GM18508 (cell line): ENCODE measurements at regions not wholly inside any gene's neighbourhood (a gene's known extent, or its start where the extent isn't known, plus 50 kb on each side); places are given as distances from the start of the nearest gene placed in this dataset.
"Not testable (repeated sequence)": the region's sequence is repeated elsewhere in the genome, so short reads cannot be mapped to it uniquely, and the experiment has no call there.

Experiments used
- ATAC-seq: cut with Tn5 transposase; IDR thresholded peaks from one replicate; pipeline ENCODE4 v1.9.1; 2021; ENCODE audit warnings: moderate number of reproducible peaks; ENCODE audit not compliant: insufficient read depth, unreplicated experiment

DNA sequence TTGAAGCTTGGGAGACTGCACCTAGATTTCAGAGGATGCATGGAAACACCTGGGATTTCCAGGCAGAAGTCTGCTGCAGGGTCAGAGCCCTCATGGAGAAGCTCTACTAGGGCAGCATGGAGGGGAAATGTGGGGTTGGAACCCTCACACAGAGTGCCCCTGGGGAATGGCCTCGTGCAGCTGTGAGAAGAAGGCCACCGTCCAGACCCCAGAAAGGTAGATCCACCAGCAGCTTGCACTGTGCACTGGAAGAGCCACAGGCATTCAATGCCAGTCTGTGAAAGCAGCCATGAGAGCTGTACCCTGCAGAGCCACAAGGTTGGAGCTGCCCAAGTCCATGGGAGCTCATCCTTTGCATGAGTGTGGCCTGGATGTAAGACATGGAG is 285.3 kb upstream of the FAM174A start:
- ATAC-seq: no peak

DNA sequence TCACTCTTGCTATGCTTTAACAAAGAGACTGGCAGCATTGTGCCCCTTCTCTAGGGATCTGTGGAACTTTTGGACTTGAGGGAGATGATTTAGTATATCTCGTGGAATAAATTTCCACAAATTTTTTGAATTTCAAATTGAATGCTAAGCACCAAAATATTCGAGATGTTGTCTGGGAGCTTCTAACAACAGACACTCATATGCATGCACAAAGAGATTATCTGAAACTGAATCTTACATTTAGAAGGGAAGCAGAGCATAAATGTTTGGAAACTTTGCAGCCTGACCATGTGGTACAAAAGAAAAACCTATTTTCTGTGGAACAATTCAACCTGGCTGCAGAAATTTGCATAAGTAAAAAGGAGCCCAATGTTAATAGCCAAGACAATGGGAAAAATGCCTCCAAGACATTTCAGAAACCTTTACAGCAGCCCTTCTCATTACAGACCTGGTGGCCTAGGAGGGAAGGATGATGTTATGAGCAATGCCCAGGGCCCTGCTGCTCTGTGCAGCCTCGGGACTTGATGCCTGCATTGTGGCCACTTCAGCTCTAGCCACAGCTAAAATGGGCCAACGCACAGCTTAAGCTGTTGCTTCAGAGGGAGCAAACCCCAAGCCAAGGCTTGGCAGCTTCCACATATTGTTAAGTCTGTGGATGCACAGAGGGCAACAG is 285.8 kb upstream of the FAM174A start:
- no peak for ATAC-seq

DNA sequence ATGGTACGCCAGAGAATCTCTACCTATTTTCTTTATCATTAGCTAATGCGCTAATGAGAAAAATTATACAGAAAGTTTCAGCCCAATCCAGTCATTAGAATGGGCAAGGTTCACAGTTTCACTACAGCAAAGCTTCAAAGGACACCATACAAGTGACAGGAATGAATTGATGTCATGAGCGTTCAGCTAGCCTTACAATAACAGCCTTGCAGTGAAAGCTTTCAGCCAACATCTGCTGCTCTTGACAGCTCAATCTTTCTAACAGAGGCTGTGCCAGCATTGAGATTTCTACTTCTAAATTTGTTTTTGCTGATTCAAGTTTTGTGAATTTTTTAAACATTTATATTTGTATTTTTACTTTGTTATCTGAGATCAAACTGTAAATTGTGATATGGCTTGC is 302.4 kb upstream of the FAM174A start:
- ATAC-seq: no peak

DNA sequence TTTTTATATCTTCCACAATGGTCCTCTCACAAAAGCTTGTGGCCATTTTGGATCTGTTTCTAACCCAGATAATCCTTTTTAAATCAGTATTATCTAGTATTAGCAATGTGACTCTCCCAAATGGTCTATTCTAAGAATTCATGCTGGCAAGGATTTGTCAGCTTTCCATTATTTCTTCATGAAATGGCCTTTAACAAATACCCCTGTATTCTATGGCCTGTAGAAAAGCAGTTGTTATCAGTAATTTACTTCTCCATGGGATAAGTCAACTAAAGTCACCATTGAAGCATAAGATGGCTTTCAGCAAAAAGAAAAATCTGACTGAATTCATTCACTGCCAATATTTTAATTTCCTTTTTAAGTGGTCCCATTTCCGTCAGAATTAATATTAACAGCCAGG is 346.4 kb upstream of the FAM174A start:
- no peak for ATAC-seq

DNA sequence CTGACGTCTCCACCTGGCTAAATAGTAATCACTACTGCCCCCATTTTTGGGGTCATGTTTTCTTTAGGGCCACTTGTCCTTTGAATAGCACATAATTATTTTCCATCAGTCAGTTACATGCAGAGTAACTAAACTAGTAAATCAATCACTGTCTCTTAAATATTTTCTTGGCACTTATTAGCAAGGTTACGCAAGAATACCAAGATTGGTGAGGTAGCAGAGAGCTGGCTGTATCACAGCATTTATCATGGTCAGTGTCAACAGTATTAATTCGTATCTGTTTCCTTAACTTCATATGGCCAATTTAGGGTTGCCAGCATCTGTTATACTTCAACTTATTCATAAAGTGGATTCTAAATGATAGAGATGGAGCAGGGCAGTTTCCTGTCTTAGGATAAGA is 346.8 kb upstream of the FAM174A start:
- ATAC-seq: no peak

DNA sequence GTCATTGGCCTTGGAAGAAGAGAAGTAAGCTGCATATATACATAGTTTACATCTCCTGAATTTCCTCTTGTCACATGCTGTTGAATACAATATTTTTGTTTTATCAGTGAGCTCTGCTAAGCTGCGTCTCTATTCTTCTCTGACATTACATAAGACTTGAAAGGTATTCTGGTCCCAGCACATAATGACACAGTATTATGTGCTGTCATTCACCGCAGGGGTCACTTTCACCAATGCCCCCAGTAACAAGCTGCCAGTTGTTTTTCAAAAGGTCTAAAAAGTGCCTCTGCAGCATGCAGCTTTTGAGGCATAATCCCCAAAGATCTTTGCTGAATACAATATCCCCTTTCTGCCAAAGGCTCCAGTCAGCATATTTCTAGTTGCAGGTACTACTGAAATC is 349.0 kb upstream of the FAM174A start:
- ATAC-seq: no peak

DNA sequence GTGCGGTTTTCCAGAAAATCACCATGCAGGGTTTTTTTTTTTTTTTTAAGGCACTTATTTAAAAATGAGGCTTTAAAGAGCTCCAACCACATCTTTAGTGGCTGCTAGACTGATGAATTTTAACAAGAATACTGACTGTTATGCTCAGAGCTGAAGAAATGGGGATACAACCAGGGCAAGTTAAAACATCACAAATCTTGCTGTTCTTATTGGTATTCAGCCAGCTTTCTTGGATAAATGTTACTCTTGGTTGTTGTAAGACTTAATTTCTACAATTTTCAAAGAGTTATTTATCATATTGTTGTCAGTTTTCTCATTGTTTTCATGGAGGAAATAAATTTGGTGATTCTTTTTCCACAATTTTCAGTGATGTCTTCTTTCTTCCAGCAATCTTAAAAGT is 352.8 kb upstream of the FAM174A start:
- ATAC-seq: no peak

DNA sequence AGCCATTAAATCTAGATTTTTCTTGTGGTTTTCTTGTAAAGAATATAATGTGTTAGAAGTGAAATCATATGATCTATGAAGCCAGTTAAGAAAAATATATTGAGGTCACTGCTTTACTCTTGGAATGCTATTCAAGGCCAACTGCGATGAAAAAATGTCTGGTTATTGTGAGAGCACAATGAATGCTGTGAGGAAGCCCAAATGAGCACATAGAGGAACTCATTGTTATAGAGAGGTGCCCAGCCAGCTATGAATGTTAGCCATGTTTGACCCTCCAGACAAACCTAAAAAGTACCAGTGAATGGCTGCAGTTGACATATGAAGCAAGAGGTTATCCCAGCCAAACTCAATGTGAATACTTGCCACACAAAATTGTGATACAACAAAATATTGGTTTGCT is 359.8 kb upstream of the FAM174A start:
- ATAC-seq: no peak

DNA sequence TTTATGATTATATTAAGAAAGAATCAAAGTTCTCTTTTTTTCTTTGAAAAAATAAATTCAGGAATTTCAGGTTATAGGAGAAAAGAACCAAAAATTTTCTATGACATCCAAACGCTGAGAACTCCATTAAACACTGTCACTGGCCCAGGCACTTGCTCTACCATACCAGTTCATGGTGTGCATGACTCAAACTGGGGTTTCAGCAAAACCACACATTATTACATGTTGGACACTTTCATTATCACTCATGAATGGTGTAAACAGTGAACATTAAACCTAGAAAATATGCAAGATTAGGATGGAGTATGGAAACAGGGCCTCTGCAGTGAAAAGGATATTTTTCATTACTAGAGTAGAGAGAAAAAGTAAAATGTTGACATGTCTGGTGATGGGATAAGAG is 369.9 kb upstream of the FAM174A start:
- ATAC-seq: peak; percentile 100

DNA sequence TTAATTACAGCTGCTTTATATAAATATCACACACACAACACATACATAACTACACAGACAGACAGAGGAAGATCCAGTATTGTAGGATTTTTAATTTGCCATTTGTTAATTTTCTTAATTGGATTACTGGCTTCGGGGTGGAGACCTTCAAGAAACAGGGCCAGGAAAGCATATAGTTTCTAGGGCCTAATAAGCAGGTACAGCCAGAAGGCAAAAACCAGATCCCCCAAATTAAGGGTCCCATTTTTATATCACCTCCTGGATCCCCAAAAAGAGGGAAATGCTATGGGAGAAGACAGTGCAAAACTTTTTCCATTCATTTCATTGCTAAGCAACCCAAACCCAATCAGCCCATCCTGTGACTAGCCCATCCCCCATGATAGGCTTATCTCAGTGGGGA is 373.3 kb upstream of the FAM174A start:
- no peak for ATAC-seq

DNA sequence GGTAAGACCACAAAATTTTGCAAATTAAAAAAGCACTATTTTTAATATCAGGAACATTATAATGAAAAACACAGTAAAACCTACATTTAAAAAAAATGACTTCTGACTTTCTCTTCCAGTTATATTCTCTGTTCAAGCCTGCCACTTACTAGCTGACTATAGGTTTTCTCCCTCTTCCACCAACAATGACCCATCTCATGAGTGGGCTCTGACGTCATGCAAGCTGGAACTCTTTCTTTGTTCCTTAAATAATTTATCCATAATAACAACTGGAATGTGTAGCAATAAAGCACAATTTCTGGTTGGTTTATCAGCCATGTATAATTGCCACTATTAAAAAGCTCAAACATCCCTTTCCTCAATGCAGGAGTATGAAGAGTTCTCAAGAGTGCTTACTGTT is 378.1 kb upstream of the FAM174A start:
- ATAC-seq: no peak

DNA sequence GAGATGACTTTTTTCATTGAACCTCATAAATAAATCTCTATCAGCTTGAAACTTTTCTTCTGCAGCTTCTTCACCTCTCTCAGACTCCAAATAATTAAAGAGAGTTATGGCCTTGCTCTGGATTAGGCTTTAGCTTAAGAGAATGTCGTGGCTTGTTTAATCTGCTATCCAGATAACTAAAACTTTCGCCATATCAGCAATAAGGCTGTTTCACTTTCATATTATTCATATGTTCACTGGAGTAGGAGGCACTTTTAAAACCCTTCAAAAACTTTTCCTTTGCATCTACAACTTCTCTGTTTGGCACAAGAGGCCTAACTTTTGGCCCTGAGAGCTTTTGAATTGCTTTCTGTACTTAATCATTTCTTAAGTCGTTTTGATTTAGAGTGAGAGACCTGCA is 386.9 kb upstream of the FAM174A start:
- no peak for ATAC-seq

DNA sequence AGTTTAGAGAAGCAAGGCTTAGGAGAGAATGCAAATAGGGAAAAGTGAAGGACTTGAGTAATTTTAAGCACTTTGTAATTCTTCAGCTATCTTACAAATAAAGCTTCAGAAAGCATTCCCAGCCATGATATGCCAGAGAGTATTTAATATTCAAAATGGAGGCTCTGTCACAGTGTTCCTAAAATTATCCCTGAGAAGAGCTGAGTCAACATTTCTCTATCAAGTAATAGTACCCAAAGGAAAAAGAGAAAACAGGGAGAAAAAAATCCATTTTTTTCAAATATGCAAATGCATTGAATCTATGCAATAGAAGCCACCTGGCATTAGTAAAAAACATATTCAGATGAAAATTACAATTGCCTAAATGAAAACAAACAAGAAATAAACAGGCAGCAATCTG is 392.6 kb upstream of the FAM174A start:
- no peak for ATAC-seq

DNA sequence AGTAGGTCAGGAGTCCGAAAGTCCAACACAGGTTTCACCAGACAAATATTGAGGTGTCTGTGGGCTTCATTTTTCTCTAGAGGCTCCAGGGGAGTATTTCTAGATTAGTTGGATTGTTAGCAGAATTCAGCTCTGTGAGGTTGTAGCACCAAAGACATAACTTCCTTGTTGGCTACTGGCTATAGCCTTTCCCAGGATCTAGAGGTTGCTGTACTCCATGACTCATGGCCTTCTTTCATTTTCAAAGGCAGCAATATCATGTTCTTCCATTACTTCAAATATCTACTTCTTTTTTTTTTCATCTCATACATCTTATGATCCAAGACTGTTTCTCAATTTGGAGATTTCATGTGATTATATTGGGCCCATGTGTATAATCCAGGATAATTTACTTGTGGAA is 404.0 kb upstream of the FAM174A start:
- ATAC-seq: no peak

DNA sequence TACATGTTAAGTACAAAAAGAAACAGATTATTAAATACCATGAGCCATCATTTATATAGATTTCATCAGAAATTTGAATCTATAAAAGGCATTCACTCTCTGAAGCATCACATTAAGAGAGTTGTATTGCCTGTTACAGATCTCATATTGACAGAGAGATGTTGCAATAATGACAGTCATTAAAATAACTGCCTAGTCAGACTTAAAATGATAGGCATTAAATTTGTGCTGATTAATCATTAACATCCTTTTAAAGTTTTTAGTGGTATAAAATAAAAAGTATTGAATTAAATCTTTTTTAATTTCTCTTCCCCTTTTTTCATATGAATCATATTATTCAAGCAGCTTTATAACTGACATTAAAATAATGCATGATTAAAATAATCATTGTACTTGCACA is 404.9 kb upstream of the FAM174A start:
- no peak for ATAC-seq

DNA sequence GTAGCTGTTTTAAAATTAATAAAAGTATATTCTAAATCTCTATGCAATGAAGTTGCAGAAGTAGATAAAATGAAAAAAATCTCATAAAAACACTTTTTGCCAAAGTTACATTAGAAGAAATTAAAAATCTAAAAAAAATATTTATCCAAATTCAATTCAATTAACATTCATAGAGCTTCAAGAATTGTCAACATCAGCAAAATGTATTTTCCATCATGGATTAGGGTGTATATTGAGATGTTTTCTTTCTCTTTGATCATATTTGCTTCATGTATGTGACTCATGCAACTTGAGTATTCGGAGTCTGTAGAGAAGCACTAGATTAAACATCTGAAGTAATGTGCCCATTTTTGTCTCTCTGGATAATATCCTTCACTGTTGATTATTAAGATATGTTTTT is 415.3 kb upstream of the FAM174A start:
- ATAC-seq: no peak

DNA sequence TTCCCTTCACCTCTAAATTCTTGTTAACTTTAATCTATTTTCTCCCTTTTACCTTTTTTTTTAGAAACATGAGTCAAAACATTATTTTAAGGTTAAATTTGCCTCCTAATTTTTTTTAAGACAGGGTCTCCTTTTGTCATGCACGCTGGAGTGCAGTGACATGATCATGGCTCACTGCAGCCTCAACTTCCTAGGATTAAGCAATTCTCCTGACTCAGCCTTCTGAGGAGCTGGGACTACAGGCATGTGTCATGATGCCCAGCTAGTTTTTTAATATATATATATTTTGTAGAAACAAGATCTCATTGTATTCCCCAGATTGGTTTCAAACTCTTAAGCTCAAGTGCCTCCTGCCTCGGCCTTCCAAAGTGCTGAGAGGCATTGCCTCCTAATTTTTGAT is 424.7 kb upstream of the FAM174A start:
- no peak for ATAC-seq

DNA sequence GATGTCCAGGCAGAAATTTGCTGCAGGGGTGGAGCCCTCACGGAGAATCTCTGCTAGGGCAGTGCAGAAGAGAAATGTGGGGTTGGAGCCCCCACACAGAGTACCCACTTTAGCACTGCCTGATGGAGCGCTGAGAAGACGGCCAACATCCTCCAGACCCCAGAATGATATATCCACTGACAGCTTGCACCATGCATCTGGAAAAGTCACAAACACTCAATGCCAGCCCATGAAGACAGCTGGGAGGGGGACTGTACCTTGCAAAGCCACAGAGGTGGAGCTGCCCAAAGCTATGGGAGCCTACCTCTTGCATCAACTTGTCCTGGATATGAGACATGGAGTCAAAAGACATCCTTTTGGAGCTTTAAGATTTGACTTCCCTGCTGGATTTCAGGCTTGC is 426.3 kb upstream of the FAM174A start:
- no peak for ATAC-seq

DNA sequence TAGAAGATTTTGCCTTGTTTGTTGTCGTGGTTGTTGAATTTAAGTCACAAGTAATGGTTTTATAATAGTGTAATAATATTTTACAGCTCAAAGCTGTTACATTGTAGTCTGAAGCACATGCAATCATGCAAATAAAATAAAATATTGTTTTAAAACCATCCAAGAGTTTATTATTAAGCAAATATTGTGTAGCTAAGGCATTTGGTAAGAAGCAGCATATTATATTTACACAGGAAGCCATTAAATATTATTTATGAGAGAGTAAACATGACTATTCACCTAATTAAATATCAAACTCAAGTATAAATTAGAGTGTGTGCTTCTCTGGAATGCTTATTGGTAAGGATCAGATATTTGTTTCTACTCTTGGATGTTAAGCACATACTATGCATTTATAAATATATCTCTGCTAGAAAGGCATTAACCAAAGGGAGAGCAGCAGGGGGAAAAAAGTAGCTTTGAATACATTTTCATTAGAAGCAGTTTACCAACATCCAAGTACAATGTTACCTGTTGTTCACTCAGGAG is 431.5 kb upstream of the FAM174A start:
- ATAC-seq: not testable (repeated sequence)

DNA sequence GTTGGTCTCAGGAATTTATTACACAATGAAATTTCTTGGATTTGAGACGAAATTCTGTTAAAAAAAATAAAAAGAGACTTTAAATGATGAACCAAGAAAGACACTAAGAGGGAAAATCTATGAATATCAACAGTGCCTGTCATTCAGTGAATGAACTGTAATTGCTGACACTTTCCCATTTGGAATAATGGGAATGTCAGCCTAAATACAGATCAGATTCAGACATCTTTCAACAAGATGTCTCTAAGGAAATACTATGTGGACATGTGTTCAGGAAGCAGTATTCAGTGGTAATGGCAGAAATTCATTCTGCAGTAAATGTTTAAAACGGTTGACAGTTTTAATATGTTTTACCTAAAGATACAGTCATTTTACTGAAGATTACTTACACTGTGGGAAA is 433.7 kb upstream of the FAM174A start:
- ATAC-seq: not testable (repeated sequence)

DNA sequence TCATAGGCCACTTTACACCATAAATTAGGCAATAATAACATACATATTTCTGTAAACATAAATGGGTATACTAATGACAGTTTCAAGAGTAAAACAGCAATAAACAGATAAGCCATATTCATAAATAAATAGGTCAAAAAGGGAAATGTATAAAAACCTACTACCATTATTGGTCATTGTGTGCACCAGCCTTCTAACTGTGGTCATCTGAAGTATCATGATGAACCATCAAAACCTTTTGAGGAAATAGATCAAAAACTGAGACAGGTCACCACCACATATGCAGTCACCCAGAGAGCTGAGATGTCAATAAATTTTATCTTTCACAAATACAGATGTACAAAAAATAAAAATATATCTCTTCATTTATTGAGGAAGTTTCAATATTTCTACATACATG is 438.8 kb upstream of the FAM174A start:
- not testable (repeated sequence) for ATAC-seq

DNA sequence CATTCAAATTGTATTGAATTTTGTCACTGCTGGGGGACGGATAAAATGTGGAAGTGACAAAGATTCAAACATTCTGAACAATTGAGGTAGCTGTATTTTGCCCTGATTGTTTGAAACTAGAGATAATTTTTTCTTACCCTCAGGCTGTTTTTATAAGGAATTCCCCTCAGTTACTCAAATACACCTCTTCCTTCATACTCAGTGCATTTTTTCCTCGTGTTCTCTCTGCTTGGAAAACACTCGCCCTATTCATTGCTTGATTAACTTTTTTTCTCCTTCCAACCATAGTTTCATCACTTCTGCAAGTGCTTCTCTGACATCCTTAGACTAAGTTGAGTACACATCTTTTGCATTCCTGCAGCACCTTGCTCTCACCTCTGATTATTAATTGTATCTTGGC is 454.5 kb upstream of the FAM174A start:
- ATAC-seq: not testable (repeated sequence)

DNA sequence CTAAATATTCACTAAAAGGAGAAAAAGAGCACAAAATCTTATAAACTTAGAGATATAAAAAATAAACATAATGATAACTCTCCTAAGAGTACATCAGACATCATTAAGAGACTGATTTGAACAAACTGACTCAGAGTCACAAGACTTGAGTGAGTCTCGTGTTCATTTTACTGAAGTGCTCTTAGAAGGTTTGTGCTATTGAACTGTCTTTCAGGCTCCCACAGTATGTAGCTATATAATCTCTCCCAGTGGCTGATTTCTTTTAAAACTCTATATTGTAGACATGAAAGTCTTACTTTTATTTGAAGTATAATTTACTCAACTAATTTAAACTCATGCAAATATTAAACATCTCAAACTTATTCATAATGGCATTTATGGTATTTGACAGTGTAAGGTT is 456.0 kb upstream of the FAM174A start:
- not testable (repeated sequence) for ATAC-seq
